Spinal cord (tissue), 9 donors: ENCODE measurements at regions not wholly inside any gene's neighbourhood (a gene's known extent, or its start where the extent isn't known, plus 50 kb on each side); places are given as distances from the start of the nearest gene placed in this dataset.

Experiments
- DNase-seq, 6 donors: peaks; one replicate each; pipeline versions ENCODE4 v3.0.0 to v3.0.0-alpha.2; 2013 to 2015; ENCODE audit warnings: low spot score in 6 of 6, low read depth in 4 of 6
- H3K27ac ChIP-seq: one replicate; pipeline ENCODE4 v1.5.1; 2013; ENCODE audit warnings: low read depth, low read length, control low read depth
- H3K27me3 ChIP-seq: one replicate; pipeline ENCODE4 v1.6.1; 2013; ENCODE audit warnings: low read length; ENCODE audit not compliant: control insufficient read depth, insufficient read depth
- H3K36me3 ChIP-seq: one replicate; pipeline ENCODE4 v1.6.1; 2013; ENCODE audit warnings: low read length; ENCODE audit not compliant: control insufficient read depth, insufficient read depth
- H3K4me1 ChIP-seq: one replicate; pipeline ENCODE4 v1.6.1; 2013; ENCODE audit warnings: low read length; ENCODE audit not compliant: control insufficient read depth, insufficient read depth
- H3K4me3 ChIP-seq: one replicate; pipeline ENCODE4 v1.5.1; 2013; ENCODE audit warnings: low read depth, low read length, control low read depth
- H3K9me3 ChIP-seq: one replicate; pipeline ENCODE4 v1.6.1; 2013; ENCODE audit warnings: low read length; ENCODE audit not compliant: control insufficient read depth, insufficient read depth
- WGBS: methylation state at CpG from one replicate; pipeline ENCODE4 v1.1.5; 2013; ENCODE audit warnings: missing lambda C conversion rate; ENCODE audit not compliant: insufficient coverage; 5-methylcytosine and 5-hydroxymethylcytosine counted together
- donor health status: healthy.

GRCh38 chr19:28646629-28647028 is 566.3 kb downstream of the UQCRFS1 start:
- Histone ChIP-seq H3K4me1 (no peaks in the 10 kb centered on the region), H3K27me3 (no peaks in the 10 kb centered on the region), H3K36me3 (no peaks in the 10 kb centered on the region), H3K9me3 (no peaks in the 10 kb centered on the region), H3K4me3 (no peak overlapping the region), H3K27ac (no peak overlapping the region)
- DNase-seq, result no peak
- 94% methylated on average over 2 of the region's 6 CpGs for WGBS

- no peak overlapping the region for H3K27ac ChIP-seq
- no peaks in the 10 kb centered on the region for H3K36me3 ChIP-seq
- H3K9me3 ChIP-seq, result no peaks in the 10 kb centered on the region
- WGBS, result 47% methylated on average over 3 of the region's 4 CpGs
- no peak for DNase-seq
- no peaks in the 10 kb centered on the region for H3K4me1 ChIP-seq
- H3K27me3 ChIP-seq, result no peaks in the 10 kb centered on the region
- no peak overlapping the region for H3K4me3 ChIP-seq
Measured at GRCh38 chr19:28644169-28644775, 568.7 kb downstream of the UQCRFS1 start.

- DNase-seq, result no peak
- no peaks in the 10 kb centered on the region for H3K9me3 ChIP-seq
- no peaks in the 10 kb centered on the region for H3K27me3 ChIP-seq
- H3K36me3 ChIP-seq, result no peaks in the 10 kb centered on the region
- H3K4me1 ChIP-seq, result no peaks in the 10 kb centered on the region
- WGBS, result 75% methylated on average over 10 of the region's 10 CpGs
- no peak overlapping the region for H3K27ac ChIP-seq
- H3K4me3 ChIP-seq, result no peak overlapping the region
Measured at GRCh38 chr19:28642787-28643683, 569.9 kb downstream of the UQCRFS1 start.

- WGBS, result 93% methylated on average over 5 of the region's 6 CpGs
- no peak overlapping the region for H3K4me3 ChIP-seq
Measured at GRCh38 chr19:28641395-28641794, 571.6 kb downstream of the UQCRFS1 start.

GRCh38 chr19:28640506-28640905 is 572.4 kb downstream of the UQCRFS1 start:
- H3K9me3 ChIP-seq, result no peaks in the 10 kb centered on the region
- no peaks in the 10 kb centered on the region for H3K36me3 ChIP-seq
- H3K4me3 ChIP-seq, result no peak overlapping the region
- DNase-seq, result no peak
- H3K27me3 ChIP-seq, result no peaks in the 10 kb centered on the region
- WGBS, result 80% methylated on average over 2 of the region's 4 CpGs
- H3K27ac ChIP-seq, result no peak overlapping the region
- no peaks in the 10 kb centered on the region for H3K4me1 ChIP-seq

More at GRCh38 chr19:28641395-28641794, 571.6 kb downstream of the UQCRFS1 start:
- H3K27me3 ChIP-seq, result no peaks in the 10 kb centered on the region
- no peak for DNase-seq
- no peaks in the 10 kb centered on the region for H3K36me3 ChIP-seq
- no peaks in the 10 kb centered on the region for H3K4me1 ChIP-seq
- no peak overlapping the region for H3K27ac ChIP-seq
- H3K9me3 ChIP-seq, result no peaks in the 10 kb centered on the region

- WGBS, result 91% methylated on average over 4 of the region's 4 CpGs
- no peaks in the 10 kb centered on the region for H3K4me1 ChIP-seq
Measured at GRCh38 chr19:28638445-28638844, 574.5 kb downstream of the UQCRFS1 start.

GRCh38 chr19:28636706-28637105 is 576.2 kb downstream of the UQCRFS1 start:
- Histone ChIP-seq H3K36me3 (no peaks in the 10 kb centered on the region), H3K4me1 (no peaks in the 10 kb centered on the region), H3K9me3 (no peaks in the 10 kb centered on the region), H3K4me3 (no peak overlapping the region), H3K27ac (no peak overlapping the region), H3K27me3 (no peaks in the 10 kb centered on the region)
- WGBS, result 81% methylated on average over 2 of the region's 5 CpGs
- DNase-seq, result no peak

More at GRCh38 chr19:28638445-28638844, 574.5 kb downstream of the UQCRFS1 start:
- Histone ChIP-seq H3K36me3 (no peaks in the 10 kb centered on the region), H3K9me3 (no peaks in the 10 kb centered on the region), H3K4me3 (no peak overlapping the region), H3K27me3 (no peaks in the 10 kb centered on the region), H3K27ac (no peak overlapping the region)
- DNase-seq, result no peak

GRCh38 chr19:28636016-28636629 is 576.8 kb downstream of the UQCRFS1 start:
- no CpG with 5 or more reads among the region's 5 CpGs for WGBS
- Histone ChIP-seq H3K27ac (no peak overlapping the region), H3K4me3 (no peak overlapping the region), H3K36me3 (no peaks in the 10 kb centered on the region), H3K9me3 (no peaks in the 10 kb centered on the region), H3K27me3 (no peaks in the 10 kb centered on the region), H3K4me1 (no peaks in the 10 kb centered on the region)
- DNase-seq, result peak in 2 of 6 donors; percentile 11 to 72

- Histone ChIP-seq H3K27me3 (no peaks in the 10 kb centered on the region), H3K4me1 (no peaks in the 10 kb centered on the region), H3K36me3 (no peaks in the 10 kb centered on the region), H3K9me3 (no peaks in the 10 kb centered on the region), H3K27ac (no peak overlapping the region), H3K4me3 (no peak overlapping the region)
- no peak for DNase-seq
- WGBS, result 60% methylated on average over 1 of the region's 1 CpG
Measured at GRCh38 chr19:28634837-28635236, 578.1 kb downstream of the UQCRFS1 start.
